ENCODE measurements at regions not wholly inside any gene's neighbourhood (a gene's known extent, or its start where the extent isn't known, plus 50 kb on each side); places are given as distances from the start of the nearest gene placed in this dataset.

GRCh38 chr16:65272699-65273414, 151.0 kb upstream of the CDH11 start:
- no peak for TF ChIP-seq CTCF (IDR thresholded peaks at IDR 0.05; ENCODE audit: borderline replicate concordance, insufficient read depth, low read depth, low read length)
- no peak overlapping the region for H3K4me3 ChIP-seq (ENCODE audit: low read depth, low read length)

- H3K4me3 ChIP-seq (ENCODE audit: low read depth, low read length): no peak overlapping the region
- TF ChIP-seq CTCF (IDR thresholded peaks at IDR 0.05; ENCODE audit: borderline replicate concordance, insufficient read depth, low read depth, low read length): no peak
Measured at GRCh38 chr16:65271996-65272395, 150.1 kb upstream of the CDH11 start.

GRCh38 chr16:65268331-65268730, 146.5 kb upstream of the CDH11 start:
- H3K4me3 ChIP-seq (ENCODE audit: low read depth, low read length): no peak overlapping the region
- TF ChIP-seq CTCF (IDR thresholded peaks at IDR 0.05; ENCODE audit: borderline replicate concordance, insufficient read depth, low read depth, low read length): no peak

- no peak overlapping the region for H3K4me3 ChIP-seq (ENCODE audit: low read depth, low read length)
- TF ChIP-seq CTCF (IDR thresholded peaks at IDR 0.05; ENCODE audit: borderline replicate concordance, insufficient read depth, low read depth, low read length): no peak
Measured at GRCh38 chr16:65263896-65264295, 142.0 kb upstream of the CDH11 start.

- no peak overlapping the region for H3K4me3 ChIP-seq (ENCODE audit: low read depth, low read length)
- no peak for TF ChIP-seq CTCF (IDR thresholded peaks at IDR 0.05; ENCODE audit: borderline replicate concordance, insufficient read depth, low read depth, low read length)
Measured at GRCh38 chr16:65260746-65261145, 138.9 kb upstream of the CDH11 start.

- no peak overlapping the region for H3K4me3 ChIP-seq (ENCODE audit: low read depth, low read length)
- TF ChIP-seq CTCF (IDR thresholded peaks at IDR 0.05; ENCODE audit: borderline replicate concordance, insufficient read depth, low read depth, low read length): no peak
Measured at GRCh38 chr16:65254144-65254543, 132.3 kb upstream of the CDH11 start.

- TF ChIP-seq CTCF (IDR thresholded peaks at IDR 0.05; ENCODE audit: borderline replicate concordance, insufficient read depth, low read depth, low read length): no peak
- no peak overlapping the region for H3K4me3 ChIP-seq (ENCODE audit: low read depth, low read length)
Measured at GRCh38 chr16:65249768-65250167, 127.9 kb upstream of the CDH11 start.

All from GM12875 (cell line).